ENCODE measurements at regions not wholly inside any gene's neighbourhood (a gene's known extent, or its start where the extent isn't known, plus 50 kb on each side); places are given as distances from the start of the nearest gene placed in this dataset.

DNA sequence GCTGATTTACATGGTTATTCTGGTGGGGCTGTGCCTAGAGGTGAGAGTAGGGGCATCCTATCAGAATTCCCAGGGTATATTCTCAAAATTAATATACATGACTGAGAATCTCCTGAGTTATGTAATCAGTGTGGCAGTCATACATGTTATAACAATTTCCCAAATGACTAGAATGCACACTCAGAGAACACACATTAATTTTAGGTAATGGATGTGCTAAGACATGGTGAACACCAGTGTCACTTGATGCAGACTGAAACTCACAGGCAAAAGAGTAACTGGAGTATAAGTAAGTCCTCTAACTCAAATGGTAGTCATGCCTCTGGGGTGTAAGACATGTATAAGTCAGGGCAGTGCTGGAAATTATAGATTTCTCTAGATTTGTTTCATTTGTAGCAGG lies 1198.4 kb upstream of the CITED2 start:
- Histone ChIP-seq H3K27me3 (no peaks in the 10 kb centered on the region), H3K27ac (no peak overlapping the region), H3K36me3 (ENCODE audit: low read depth, missing control alignments) (no peaks in the 10 kb centered on the region), H3K9me3 (no peaks in the 10 kb centered on the region), H3K4me3 (no peak overlapping the region), H3K4me1 (no peaks in the 10 kb centered on the region)
- no peak for DNase-seq
- TF ChIP-seq, protein P1, sequence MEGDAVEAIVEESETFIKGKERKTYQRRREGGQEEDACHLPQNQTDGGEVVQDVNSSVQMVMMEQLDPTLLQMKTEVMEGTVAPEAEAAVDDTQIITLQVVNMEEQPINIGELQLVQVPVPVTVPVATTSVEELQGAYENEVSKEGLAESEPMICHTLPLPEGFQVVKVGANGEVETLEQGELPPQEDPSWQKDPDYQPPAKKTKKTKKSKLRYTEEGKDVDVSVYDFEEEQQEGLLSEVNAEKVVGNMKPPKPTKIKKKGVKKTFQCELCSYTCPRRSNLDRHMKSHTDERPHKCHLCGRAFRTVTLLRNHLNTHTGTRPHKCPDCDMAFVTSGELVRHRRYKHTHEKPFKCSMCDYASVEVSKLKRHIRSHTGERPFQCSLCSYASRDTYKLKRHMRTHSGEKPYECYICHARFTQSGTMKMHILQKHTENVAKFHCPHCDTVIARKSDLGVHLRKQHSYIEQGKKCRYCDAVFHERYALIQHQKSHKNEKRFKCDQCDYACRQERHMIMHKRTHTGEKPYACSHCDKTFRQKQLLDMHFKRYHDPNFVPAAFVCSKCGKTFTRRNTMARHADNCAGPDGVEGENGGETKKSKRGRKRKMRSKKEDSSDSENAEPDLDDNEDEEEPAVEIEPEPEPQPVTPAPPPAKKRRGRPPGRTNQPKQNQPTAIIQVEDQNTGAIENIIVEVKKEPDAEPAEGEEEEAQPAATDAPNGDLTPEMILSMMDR (IDR thresholded peaks at IDR 0.05), result no peak
- TF ChIP-seq POLR2A (IDR thresholded peaks at IDR 0.05), result no peak
- intact Hi-C loops (cut with DNase I; ENCODE audit: low total_unique reads), result no loop called here

DNA sequence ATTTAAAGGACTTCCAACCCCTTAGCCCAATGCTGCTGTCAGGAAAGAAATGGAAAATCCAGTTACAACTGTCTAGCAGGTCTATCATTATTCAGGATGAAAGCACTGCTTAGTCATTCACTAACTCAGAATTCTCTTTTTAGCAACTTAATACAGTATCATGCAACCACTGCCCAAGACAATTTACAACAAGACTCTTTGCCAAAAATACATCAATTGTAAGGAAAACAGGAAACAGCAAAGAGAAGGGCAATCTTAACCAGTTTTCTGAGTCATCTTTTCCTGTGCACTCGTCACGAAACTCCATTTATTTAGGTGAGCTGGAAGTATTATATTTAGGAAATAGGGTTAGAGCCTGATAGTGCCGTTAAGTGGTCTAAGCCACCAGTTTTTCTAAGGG lies 1197.7 kb upstream of the CITED2 start:
- 78 to 79% methylated on average over 3 of the region's 3 CpGs for WGBS, 2 donors

DNA sequence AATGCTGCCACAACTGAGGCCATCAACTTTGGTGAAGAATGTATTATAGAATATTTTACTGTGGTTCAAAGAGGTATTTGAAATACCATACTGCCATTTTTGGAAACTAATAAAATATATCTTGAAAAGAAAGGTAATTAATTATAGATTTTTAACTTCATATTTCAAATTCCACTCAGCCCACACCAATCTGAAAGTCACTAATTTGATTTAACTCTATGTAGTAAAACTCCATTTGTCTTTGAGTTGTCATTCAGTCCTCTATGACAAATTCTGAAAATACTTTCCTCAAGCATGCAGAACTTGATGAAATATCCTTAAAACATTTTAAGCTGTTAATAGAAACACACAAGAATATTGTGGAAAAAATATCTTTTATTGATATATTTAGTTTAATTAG lies 1196.7 kb upstream of the CITED2 start:
- H3K4me3 ChIP-seq, result no peak overlapping the region
- intact Hi-C loops (cut with DNase I; ENCODE audit: low total_unique reads), result no loop called here
- no peaks in the 10 kb centered on the region for H3K27me3 ChIP-seq
- no peaks in the 10 kb centered on the region for H3K9me3 ChIP-seq
- no peak overlapping the region for H3K27ac ChIP-seq
- no peak for DNase-seq
- no peaks in the 10 kb centered on the region for H3K4me1 ChIP-seq
- no peaks in the 10 kb centered on the region for H3K36me3 ChIP-seq (ENCODE audit: low read depth, missing control alignments)
- TF ChIP-seq, protein P1 (IDR thresholded peaks at IDR 0.05), result no peak
- no peak for TF ChIP-seq POLR2A (IDR thresholded peaks at IDR 0.05)

More for the DNA sequence above, 1197.7 kb upstream of the CITED2 start:
- no peak for TF ChIP-seq POLR2A (IDR thresholded peaks at IDR 0.05)
- TF ChIP-seq, protein P1 (IDR thresholded peaks at IDR 0.05), result no peak
- Histone ChIP-seq H3K4me1 (no peaks in the 10 kb centered on the region), H3K27ac (no peak overlapping the region), H3K9me3 (no peaks in the 10 kb centered on the region), H3K4me3 (no peak overlapping the region), H3K27me3 (no peaks in the 10 kb centered on the region), H3K36me3 (ENCODE audit: low read depth, missing control alignments) (no peaks in the 10 kb centered on the region)
- intact Hi-C loops (cut with DNase I; ENCODE audit: low total_unique reads), result no loop called here
- DNase-seq, result no peak

DNA sequence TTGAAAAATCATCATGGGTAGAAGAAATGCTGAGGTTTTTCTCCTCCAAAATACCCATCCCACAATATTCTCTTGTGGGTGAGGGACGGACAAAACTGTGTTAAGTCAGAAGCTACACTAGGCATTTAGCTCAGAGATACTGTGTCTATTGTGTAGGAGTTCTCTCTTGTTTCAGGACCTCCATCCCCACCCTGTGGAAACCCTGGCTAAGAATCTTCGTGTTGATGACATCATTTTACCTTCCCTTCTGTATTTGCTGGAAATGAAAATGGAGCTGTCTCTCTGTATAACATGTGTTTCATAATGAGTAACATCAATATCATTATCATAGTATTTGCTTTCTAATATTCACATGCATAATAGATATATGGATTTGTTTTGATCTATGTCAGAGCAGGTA lies 1193.0 kb upstream of the CITED2 start:
- no peak for DNase-seq
- WGBS, 2 donors, result 80 to 82% methylated on average over 2 of the region's 2 CpGs
- intact Hi-C loops (cut with DNase I; ENCODE audit: low total_unique reads), result no loop called here
- Histone ChIP-seq H3K4me1 (no peaks in the 10 kb centered on the region), H3K27ac (no peak overlapping the region), H3K9me3 (no peaks in the 10 kb centered on the region), H3K27me3 (no peaks in the 10 kb centered on the region), H3K36me3 (ENCODE audit: low read depth, missing control alignments) (no peaks in the 10 kb centered on the region), H3K4me3 (no peak overlapping the region)
- TF ChIP-seq, protein P1 (IDR thresholded peaks at IDR 0.05), result no peak
- no peak for TF ChIP-seq POLR2A (IDR thresholded peaks at IDR 0.05)

DNA sequence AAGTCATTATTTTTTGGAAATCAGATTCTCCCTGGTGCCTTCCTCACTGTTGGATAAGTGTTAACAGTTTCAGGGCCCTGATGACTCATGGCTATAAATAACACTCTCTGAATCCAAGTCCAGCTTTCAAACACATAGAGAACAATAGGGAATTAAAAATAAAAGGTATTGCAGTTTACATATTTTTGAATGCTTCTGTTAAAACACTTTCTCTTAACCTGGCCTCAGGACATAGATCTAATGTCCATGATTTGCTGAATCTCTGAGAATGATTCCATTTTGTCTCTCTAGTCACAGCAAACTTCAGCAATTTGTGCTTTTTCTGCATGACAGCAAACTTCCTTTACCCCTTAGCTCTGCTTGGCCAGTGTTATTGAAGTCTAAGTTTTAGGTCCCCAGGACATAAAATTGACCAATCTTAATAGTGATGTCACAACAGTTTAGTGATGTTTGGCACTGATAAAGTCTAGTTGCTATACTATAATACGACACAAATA lies 1192.4 kb upstream of the CITED2 start:
- H3K27ac ChIP-seq, result no peak overlapping the region
- H3K9me3 ChIP-seq, result no peaks in the 10 kb centered on the region
- H3K4me1 ChIP-seq, result no peaks in the 10 kb centered on the region
- intact Hi-C loops (cut with DNase I; ENCODE audit: low total_unique reads), result no loop called here
- no peaks in the 10 kb centered on the region for H3K27me3 ChIP-seq
- no peaks in the 10 kb centered on the region for H3K36me3 ChIP-seq (ENCODE audit: low read depth, missing control alignments)
- DNase-seq, result no peak
- H3K4me3 ChIP-seq, result no peak overlapping the region
- no peak for TF ChIP-seq POLR2A (IDR thresholded peaks at IDR 0.05)
- TF ChIP-seq, protein P1 (IDR thresholded peaks at IDR 0.05), result no peak
- WGBS, 2 donors, result 90 to 100% methylated on average over 1 of the region's 1 CpG
